ENCODE measurements at regions not wholly inside any gene's neighbourhood (a gene's known extent, or its start where the extent isn't known, plus 50 kb on each side); places are given as distances from the start of the nearest gene placed in this dataset.

DNA sequence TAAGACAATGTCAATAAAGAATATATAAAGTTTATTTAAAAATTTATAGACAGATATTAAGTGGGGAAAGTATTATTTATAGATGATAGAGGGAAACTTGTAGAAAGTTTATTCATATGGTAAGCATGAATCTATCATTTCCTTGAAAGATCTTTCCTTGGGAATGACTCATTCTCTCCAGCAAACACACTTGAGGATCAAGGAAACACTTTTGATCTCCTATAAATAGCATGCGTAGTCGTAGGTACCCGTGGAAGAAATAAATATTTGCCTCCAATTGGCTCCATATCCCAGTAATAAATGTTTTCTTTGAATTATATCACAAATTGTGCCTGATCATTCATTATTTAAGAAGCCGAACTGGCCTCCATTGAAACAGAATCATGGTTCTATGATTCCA is 483.4 kb downstream of the RNF144A start:
- Histone ChIP-seq H3K27ac (no peak overlapping the region), H3K27me3 (peaks cover 0 to 2% (median 0%) of the 10 kb centered on the region in 3 donors), H3K36me3 (no peaks in the 10 kb centered on the region), H3K4me1 (no peaks in the 10 kb centered on the region), H3K4me3 (no peak overlapping the region), H3K9me3 (no peaks in the 10 kb centered on the region)
- no peak for ATAC-seq
- DNase-seq, result no peak
- intact Hi-C loops (cut with DNase I; ENCODE audit: low total_unique reads) (no loop called here), in situ Hi-C loops (cut with MboI; ENCODE audit: low sequenced_read_pairs in 4 of 4) (no loop called here)
- TF ChIP-seq CTCF (IDR thresholded peaks at IDR 0.05 in 4 of 5, conservative IDR thresholded peaks at IDR 0.05 in 1 of 5) (no peak), POLR2A (IDR thresholded peaks at IDR 0.05) (no peak)

DNA sequence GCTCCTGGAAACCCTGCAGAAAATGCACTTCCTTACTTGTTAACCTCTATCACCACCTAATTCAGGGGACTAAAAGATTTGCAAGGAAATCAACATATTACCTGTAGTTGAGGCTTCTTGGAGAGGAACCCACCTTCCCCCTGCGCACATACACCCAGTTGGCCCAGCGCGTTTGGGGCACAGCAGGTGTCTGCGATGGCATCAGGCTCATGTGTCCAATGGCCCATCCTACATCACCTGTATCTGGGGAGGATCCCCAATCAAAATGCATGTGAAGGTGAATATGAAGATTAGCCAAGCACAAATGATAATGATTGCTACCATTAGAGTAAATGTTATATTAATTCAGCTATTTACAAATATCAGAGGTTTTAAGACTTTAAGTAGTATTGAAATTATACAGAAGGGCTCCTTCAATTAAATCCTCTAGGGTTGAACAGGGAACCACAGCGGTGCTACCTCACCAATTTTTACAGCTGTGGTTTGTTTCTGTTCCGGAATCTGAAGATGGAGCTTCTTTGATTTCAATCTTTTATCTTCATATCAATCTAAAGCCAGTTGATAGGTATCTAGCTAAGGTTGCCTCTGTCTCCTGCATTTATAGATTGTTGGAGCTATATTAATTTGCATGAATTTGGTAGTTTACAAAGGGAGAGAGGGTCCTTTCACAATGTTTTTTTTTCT is 486.0 kb downstream of the RNF144A start:
- intact Hi-C loops (cut with DNase I; ENCODE audit: low total_unique reads), result no loop called here
- H3K4me1 ChIP-seq, result no peaks in the 10 kb centered on the region
- no peak overlapping the region for H3K27ac ChIP-seq
- DNase-seq (no peak), ATAC-seq (no peak)
- H3K4me3 ChIP-seq, result no peak overlapping the region
- no peaks in the 10 kb centered on the region for H3K9me3 ChIP-seq
- in situ Hi-C loops (cut with MboI; ENCODE audit: low sequenced_read_pairs in 4 of 4), result no loop called here
- TF ChIP-seq CTCF (IDR thresholded peaks at IDR 0.05 in 4 of 5, conservative IDR thresholded peaks at IDR 0.05 in 1 of 5) (no peak), POLR2A (IDR thresholded peaks at IDR 0.05) (no peak)
- H3K36me3 ChIP-seq, result no peaks in the 10 kb centered on the region
- peaks cover 0 to 2% (median 0%) of the 10 kb centered on the region in 3 donors for H3K27me3 ChIP-seq

- H3K4me1 ChIP-seq, result no peaks in the 10 kb centered on the region
- intact Hi-C loops (cut with DNase I; ENCODE audit: low total_unique reads), result no loop called here
- peaks cover 0 to 2% (median 0%) of the 10 kb centered on the region in 3 donors for H3K27me3 ChIP-seq
- H3K4me3 ChIP-seq, result no peak overlapping the region
- TF ChIP-seq POLR2A (IDR thresholded peaks at IDR 0.05) (no peak), CTCF (IDR thresholded peaks at IDR 0.05 in 4 of 5, conservative IDR thresholded peaks at IDR 0.05 in 1 of 5) (no peak)
- DNase-seq, result no peak
- no peak overlapping the region for H3K27ac ChIP-seq
- in situ Hi-C loops (cut with MboI; ENCODE audit: low sequenced_read_pairs in 4 of 4), result no loop called here
- no peaks in the 10 kb centered on the region for H3K9me3 ChIP-seq
- no peak for ATAC-seq
- no peaks in the 10 kb centered on the region for H3K36me3 ChIP-seq
Observed at GRCh38 chr2:7405861-7406715, 488.9 kb downstream of the RNF144A start.

DNA sequence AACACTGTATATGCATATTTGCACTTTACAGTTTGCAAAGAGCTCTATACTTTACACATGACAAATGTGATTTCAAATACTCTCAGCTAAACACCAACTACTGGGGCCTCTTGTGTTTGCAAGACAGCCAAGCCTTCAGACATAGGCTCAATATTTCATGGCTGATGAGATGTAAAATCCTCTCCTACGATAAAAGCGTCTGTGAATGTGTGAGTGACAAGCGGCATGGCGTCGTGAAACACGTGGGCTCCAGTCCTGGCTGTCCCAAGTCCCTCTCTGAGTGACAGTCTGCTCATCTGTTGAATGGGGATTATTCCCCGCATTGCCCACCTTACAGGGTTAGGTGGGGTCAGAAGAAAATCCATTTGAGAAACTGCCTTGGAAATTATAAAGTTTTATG is 489.8 kb downstream of the RNF144A start:
- in situ Hi-C loops (cut with MboI; ENCODE audit: low sequenced_read_pairs in 4 of 4), result no loop called here

More for the DNA sequence above, 489.8 kb downstream of the RNF144A start:
- intact Hi-C loops (cut with DNase I; ENCODE audit: low total_unique reads), result no loop called here
- ATAC-seq, result no peak
- DNase-seq, result no peak
- H3K36me3 ChIP-seq, result no peaks in the 10 kb centered on the region
- H3K4me1 ChIP-seq, result no peaks in the 10 kb centered on the region
- no peak overlapping the region for H3K4me3 ChIP-seq
- no peaks in the 10 kb centered on the region for H3K9me3 ChIP-seq
- H3K27me3 ChIP-seq, result peaks cover 0 to 2% (median 0%) of the 10 kb centered on the region in 3 donors
- H3K27ac ChIP-seq, result no peak overlapping the region
- TF ChIP-seq POLR2A (IDR thresholded peaks at IDR 0.05) (no peak), CTCF (IDR thresholded peaks at IDR 0.05 in 4 of 5, conservative IDR thresholded peaks at IDR 0.05 in 1 of 5) (no peak)
